HG02852 (cell line): ENCODE measurements at regions not wholly inside any gene's neighbourhood (a gene's known extent, or its start where the extent isn't known, plus 50 kb on each side); places are given as distances from the start of the nearest gene placed in this dataset.
A peak's percentile ranks its signal among the peaks of the same experiment; 100 is the strongest.
"Not testable (repeated sequence)": the region's sequence is repeated elsewhere in the genome, so short reads cannot be mapped to it uniquely, and the experiment has no call there.

Experiments used
- ATAC-seq: cut with Tn5 transposase; IDR thresholded peaks from one replicate; pipeline ENCODE4 v1.9.1; 2021; ENCODE audit warnings: mild to moderate bottlenecking, moderate library complexity; ENCODE audit not compliant: unreplicated experiment

- not testable (repeated sequence) for ATAC-seq
Measured at GRCh38 chr15:22238959-22239805, 158.9 kb downstream of the OR4M2 start.

- ATAC-seq: no peak
Measured at GRCh38 chr15:22239806-22240180, 159.5 kb downstream of the OR4M2 start.

DNA sequence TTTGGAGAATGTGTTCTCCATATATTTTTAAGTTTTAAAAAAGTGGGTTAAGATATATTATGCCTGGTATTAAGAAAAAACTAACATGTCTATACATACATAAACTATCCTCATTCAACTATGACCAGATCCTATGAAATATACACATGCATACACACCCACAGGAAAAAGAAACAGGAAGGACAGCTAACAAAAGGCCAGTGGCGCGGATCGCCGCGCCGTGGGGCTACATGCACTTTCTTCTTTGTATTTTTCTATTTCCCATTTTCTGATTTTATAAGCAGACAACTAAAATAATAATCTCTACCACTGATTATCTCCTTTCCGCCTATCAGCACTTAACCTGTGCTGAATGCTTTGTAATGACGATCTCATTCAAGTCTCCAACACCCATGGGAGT lies 160.1 kb downstream of the OR4M2 start:
- no peak for ATAC-seq

DNA sequence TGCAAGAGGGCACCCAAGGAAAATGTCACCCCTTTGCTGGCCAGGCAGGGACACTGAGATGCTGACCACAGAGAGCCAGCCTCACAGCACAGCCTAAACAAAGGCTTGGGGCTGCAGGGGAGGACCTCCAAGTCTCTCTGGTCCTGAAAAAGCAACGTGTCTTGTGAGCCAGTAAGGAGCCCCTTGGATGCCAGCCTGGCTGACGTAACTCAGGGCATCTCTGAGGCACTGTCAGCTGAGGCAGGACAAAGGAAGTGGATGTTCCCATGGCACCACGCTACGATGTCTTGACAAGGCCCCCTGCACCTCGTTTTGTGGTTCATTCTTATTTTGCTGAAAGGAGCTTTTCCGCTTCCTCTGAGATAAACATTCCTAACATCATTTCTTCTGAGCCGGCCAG lies 160.7 kb downstream of the OR4M2 start:
- no peak for ATAC-seq

GRCh38 chr15:22241451-22241850 lies 161.1 kb downstream of the OR4M2 start:
- no peak for ATAC-seq

DNA sequence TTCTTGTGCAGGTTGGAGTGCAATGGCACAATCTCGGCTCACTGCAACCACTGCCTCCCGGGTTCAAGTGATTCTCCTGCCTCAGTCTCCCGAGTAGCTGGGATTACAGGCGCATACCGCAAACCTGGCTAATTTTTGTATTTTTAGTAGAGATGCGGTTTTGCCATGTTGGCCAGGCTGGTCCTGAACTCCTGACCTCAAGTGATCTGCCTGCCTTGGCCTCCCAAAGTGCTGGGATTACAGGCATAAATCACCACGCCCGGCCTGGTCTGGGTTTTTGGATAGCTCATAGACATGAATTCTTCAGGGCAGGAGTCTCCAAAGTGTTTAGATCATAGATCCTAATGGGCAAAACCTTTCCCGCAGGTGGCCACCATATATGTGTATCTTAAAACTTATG lies 162.0 kb downstream of the OR4M2 start:
- not testable (repeated sequence) for ATAC-seq

DNA sequence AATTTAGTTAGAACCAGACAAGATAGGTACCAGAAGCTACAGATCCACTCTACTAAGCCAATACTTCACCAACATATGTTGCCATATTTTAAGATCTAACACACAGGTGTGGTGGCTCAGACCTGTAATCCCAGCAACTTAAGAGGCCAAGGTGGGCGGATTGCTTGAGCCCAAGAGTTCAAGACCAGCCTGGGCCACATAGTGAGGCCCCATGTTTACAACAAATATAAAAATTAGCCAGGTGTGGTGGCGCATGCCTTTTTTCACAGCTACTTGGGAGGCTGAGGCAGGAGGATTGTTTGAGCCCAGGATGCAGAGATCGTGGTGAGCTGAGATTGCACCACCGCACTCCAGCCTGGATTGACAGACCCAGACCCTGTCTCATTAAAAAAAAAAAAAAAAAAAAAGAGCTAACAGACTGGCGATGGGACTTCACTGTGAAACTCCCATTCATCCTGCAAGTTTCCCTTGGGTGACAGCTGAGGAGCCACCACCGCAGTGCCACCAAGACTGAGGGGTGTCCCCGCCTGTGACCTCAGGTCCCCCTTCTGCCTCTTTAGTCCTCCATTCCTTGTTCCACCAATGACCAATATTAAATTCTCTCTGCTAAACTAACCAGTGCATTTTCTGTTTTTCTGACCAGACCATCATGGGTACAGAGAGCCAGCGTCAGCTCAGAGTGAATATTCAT lies 163.3 kb downstream of the OR4M2 start:
- ATAC-seq: no peak

GRCh38 chr15:22249511-22249910 lies 169.2 kb downstream of the OR4M2 start:
- not testable (repeated sequence) for ATAC-seq

DNA sequence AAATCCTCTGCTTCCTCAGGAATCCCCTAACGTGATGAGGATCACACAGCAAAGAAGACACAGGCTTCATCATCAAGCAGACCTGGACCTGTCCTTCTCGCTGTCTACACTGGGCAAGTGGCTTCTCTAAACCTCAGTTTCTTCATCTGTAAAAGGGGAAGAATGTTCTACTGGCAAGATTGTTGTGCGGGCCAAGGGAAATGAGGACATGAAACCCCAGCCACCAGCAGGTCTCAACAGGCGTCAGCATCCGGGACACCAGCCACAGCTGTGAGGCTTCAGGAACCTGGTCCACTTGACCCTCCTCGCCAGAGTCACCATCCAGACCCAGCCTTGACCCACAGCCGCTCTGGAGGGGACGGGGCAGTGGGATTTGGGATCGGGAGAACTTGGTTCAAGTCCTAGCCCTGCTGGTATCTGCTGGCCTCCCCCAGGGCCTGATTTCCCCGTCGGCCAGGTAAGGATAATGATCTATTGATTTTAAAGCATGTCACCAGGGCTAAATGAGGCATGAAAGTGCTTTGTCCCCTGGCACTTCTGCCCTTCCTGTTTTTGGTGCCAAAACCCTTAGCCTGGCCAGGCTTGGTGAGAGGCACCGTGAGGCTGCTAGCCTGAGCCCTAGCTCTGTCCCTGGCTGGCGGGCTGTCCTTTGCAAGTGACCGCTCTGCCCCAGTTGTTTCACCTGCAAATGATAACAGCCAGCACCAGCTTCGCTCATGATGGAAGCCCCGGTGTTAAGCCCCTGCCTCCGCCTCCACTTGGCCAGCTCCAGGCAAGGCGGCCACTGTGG lies 170.4 kb downstream of the OR4M2 start:
- not testable (repeated sequence) for ATAC-seq

GRCh38 chr15:22251422-22251821 lies 171.1 kb downstream of the OR4M2 start:
- ATAC-seq: no peak

- not testable (repeated sequence) for ATAC-seq
Measured at GRCh38 chr15:22252047-22252446, 171.7 kb downstream of the OR4M2 start.

GRCh38 chr15:22252521-22252920 lies 172.2 kb downstream of the OR4M2 start:
- ATAC-seq: not testable (repeated sequence)

- not testable (repeated sequence) for ATAC-seq
Measured at GRCh38 chr15:22253002-22253675, 172.8 kb downstream of the OR4M2 start.

GRCh38 chr15:22253676-22254408 lies 173.5 kb downstream of the OR4M2 start:
- peak; percentile 84 for ATAC-seq

DNA sequence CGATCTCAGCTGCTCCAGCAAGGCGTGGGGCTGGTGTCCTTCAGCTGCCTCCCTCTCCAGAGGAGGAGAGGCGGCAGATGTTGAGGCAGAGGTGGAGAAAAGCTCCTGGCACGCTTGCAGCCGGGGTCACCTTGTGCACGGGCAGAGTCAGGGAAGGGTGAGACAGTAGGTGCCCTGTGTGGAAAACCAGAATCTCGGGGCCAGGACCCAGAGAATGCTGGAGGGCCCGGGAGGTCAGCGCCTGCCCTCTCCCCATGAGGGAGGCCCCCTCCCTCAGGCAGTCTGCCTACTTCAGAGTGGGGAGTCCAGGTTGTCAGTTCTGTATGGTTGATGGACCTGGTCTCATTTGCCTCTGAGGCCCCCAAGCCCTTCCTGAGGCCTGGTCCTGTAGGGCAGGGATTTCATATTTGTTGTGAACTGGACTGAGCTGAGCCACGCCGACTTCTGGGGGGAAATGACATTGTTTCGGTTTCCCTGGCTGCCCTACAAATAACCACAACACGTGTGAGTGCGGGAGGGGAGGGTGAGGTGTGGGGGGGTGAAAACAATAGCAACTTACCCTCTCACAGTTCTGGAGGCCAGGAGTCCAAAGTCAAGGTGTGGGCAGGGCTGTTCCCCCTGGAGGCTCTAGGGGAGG lies 174.2 kb downstream of the OR4M2 start:
- ATAC-seq: peak; percentile 41

DNA sequence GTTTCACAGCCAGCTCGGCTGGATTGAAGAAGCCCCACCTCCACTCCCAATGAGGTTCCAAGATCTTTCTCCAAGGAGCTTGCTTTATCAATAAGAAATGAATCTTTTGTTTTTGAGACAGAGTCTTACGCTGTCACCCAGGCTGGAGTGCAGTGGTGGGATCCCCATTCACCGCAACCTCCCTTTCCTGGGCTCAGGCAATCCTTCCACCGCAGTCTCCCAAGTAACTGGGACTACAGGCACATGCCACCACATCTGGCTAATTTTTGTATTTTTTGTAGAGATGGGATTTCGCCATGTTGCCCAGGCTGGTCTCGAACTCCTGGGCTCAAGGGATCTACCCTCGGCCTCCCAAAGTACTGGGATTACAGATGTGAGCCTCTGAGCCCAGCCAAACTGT lies 175.3 kb downstream of the OR4M2 start:
- ATAC-seq: not testable (repeated sequence)

DNA sequence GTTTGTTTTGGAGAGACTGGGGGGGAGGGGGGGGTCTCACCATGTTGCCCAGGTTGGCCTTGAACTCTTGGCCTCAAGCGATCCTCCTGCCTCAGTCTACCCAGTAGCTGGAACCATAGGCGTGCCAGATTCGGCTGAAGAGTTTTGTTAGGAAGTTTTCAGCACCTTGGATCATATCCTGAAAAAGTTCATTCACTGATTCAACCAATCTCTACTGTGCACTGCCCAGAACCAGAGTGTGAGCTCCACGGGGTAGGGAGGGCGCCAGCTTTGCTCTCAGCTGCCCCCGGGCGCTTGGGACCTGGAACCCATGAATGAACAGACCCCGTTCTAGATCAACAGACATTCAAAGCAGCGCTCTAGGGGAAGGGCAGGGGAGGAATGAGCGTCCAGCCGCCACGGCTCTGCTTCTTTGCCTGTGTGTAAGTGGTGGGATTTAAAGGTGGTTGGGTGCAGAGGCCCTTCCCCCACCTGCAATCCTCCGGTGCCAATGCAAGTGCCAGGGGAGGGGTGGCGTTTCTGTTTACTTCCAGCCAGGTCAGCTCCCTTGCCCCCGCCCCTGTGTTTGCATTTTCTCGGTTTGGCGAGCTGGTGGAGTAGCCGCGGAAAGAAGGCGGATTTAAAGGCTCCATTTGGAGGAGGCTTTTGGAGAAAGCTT lies 176.2 kb downstream of the OR4M2 start:
- ATAC-seq: not testable (repeated sequence)

DNA sequence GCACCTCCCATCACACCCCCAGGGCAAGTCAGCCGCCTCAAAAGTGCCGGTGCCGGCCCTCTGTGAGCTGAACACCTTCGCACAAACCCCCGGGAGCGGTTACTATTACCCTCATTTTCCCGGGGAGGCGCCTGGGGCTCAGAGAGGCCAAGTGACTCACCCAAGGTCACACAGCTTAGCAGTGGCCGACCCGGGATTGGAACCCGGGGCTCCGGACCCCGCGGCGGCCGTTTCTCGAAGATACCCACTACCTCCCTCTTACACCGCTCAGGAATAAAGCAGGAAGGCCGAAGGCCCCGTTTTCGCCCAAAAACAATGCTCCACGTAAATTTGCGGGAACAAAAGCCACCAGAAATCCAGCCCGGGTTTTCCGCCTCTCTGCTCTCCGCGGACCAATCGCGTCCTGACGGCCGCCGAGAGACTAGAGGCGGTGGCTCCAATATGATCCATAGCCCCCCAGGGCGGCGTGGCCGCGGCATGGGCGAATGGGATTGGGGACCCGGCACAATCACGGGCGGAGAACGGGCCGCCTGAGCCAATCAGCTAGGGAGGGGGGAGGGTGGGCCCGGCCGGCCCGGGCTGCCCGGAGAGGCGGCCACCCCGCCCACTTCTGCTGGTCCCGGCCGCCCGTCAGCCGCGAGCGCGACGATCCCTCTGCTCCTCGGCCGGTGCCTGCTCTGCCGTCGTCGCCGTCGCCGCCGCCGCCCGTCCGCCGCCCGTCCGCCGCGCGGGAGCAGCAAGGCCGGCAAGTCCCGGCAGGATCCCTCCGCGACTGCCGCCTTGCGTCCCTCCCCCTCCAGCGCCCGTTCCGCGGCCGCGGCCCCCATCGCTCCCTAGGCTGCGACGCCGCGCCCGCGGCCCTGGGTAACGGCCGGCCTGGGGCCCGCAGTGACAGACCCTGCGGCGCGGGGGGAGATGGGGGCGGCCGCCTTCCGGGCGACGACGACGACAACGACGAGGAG lies 177.0 kb downstream of the OR4M2 start:
- ATAC-seq: no peak
